ENCODE measurements at regions not wholly inside any gene's neighbourhood (a gene's known extent, or its start where the extent isn't known, plus 50 kb on each side); places are given as distances from the start of the nearest gene placed in this dataset.

DNA sequence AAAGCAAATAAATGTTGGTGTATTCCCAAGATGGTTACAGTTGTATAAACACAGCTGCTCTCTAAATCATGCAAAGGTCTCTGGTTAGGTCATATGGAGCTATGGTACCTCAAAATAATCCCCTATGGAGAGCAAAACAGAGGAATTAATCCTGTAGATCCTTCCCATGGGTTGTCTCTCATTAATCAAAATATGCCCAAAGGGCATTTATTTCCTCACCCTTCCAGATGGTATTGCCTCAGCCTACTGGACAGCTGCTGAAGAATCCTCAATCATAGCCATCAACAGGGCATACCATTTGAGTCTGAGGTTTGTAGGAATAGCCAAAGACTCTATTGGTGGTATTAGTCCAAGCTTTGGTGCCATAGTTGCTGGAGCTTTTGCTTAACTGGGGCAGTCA lies 360.9 kb downstream of the RPL10L start:
- DNase-seq (ENCODE audit: low read depth, low spot score) = no peak

DNA sequence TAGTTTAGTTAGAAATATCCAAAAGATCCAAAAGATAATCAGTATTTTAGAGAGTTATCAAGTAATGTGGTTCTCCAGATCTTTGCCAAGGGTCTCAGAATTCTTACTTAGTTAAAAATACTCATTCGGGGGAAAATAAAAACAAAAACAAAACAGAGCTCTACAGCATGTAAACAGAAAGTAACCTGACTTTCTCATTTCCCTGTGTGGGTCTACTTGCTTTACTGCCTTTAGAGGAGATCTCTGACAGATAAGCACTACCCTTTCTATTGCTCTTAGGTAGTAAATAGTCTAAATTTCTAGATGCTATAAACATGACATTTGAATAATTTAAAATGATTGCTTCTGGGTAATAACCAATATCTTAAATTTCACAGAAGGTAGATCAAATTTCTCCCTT lies 371.8 kb downstream of the RPL10L start:
- no peak for DNase-seq (ENCODE audit: low read depth, low spot score)

DNA sequence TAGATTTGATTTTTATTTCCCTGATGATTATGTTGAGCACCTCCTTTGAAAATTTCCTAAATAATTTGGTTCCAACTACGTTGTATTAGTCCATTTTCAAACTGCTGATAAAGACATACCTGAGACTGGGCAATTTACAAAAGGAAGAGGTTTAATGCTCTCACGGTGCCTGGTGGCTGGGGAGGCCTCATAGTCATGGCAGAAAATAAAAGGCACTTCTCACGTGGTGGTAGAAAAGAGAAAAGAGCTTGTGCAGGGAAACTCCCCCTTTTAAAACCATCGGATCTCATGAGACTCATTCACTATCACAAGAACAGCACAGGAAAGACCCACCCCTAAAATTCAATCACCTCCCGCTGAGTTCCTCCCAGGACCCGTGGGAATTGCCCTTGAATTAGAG lies 372.3 kb downstream of the RPL10L start:
- DNase-seq (ENCODE audit: low read depth, low spot score) = no peak

DNA sequence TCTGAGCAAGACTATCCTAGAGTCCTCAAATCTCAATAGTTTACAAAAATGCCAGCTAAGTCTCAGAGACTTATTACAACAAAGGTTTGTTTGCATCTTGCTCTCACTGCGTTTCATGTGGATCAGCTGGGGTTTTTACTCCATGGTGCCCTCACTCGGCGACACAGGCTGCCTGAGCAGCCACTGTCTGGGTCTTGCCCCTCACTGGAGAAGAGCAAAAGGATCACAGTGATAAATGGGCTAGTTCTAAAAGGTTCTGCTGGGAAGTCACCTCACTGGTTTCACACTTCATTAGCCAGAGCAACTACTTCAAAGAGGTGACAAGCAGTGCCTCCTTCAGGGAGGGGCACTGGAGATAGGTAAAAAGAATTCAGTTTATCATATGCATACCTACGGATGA lies 392.0 kb downstream of the RPL10L start:
- DNase-seq (ENCODE audit: low read depth, low spot score) = no peak

DNA sequence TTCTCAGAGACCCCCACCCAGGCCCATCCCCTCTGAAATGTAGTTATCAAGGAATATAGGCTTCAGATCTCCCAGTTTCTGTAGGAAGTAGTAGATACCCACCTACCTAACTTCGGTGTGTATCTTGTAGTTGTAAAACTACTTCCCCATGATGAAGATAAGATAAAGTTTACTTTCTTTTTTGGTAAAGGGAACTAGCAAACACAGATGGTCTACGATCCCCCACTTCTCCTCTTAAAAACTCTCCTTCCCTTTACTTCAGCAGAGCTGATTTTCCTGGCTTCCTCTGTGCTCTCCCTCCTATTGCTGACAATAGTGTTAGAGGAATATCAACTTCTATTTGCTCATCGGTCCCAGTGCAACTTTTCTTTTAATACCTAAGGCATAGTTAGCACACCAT lies 395.2 kb downstream of the RPL10L start:
- DNase-seq (ENCODE audit: low read depth, low spot score) = no peak

DNA sequence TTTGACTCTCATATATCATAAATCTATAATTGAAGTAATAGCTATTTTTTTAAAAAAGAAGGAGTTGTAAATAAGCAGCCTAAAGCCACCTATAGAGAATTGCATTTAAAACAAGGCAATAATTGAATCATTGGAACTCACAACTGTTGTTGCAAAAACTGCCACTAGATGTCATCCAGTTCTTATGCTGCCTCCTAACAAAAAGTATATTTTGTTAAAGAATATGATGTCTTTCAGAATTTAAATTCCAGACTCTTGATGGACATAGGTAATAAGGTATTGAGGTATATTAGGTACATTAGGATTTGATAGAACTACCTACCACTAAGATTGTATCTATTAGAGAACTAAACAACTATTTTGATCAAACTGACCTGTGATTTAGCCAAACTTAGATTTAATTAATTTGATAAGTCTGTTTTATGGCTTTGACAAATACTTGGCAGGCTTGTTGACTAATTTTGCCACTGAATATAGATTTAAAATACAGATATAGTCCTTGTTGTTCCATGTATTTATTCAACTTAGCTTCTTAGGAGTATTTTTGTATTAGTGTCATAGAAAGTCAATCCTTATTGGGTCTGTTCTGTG lies 401.4 kb downstream of the RPL10L start:
- no peak for DNase-seq (ENCODE audit: low read depth, low spot score)

DNA sequence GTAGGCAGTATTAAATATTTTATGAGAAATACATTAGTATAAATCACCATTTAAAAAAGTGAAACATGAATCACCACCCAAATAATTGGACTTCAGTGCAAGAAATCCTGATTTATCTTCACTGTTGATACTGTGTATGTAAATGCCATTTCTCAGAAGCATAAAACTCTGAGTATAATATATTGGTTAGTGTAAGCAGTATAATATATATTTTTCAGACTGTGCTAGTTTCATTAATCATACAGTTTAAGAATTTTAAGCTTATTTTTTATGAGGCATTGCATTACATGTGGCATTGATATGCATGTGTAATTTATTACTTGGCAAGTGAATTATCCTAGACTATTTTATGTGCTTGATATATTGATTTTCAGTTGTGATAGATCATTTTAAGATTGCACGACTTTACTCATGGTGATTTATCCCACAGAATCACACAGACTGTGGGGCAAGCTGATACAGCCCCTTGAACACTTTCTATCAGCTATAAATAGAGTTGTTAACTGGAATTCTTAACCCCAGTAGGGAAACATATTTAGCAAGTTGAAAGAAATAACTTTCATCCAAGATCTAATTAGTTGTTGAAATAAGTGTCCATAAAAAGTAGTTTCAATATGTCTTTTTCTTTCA lies 403.5 kb downstream of the RPL10L start:
- DNase-seq (ENCODE audit: low read depth, low spot score) = no peak

DNA sequence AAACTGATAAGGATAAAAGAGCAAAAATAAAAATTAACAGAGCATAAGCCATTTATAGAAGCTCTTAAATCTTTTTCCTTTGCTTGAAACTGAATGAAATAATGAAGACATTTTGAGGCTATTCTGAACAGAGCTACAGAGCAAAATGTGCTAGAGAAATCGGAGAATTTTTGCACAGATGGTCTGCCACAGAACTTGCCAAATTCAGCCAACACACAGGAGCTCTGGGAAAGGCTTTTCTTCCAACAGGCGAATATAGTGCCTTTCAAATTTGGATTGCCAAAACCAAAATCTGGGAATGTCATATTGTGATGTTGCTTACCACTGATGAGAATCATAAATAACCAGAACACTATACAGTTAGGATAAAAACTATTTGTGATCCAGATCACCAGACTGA lies 406.3 kb downstream of the RPL10L start:
- no peak for DNase-seq (ENCODE audit: low read depth, low spot score)

DNA sequence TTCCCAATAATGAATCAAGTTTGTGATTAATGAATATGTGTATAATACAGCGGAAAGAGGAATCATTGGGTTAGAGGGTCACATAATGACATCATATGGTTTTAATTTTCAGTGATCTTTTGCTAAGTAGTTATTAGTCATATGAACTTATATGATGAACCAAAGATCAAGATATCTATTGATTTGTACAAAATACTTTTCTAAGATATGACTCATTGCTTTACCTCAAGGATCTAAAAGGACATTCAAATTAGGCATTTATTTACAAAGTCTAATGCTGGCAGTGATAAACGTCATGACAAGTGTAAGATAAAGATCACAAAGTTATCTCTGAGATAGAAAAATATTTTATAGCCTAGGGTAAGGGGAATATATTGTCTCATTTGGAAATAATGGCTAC lies 417.8 kb downstream of the RPL10L start:
- DNase-seq (ENCODE audit: low read depth, low spot score) = no peak

DNA sequence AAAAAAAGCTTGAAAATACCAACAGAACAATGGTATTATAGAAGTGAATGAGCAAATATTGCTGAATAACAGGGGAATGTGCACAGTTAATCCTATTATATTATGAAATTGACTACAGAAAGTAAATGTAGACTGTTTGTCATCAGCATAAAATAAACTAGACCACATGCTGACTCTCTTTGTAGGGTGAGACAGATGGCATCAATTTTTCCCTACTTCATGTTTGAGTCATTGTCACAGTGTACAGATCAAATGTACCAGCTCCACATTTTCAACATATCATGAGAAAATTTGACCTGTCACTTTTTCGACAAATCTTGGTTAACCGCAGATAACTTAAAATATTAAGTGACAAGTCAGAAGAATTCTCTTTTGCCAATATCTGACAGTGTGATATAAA lies 421.0 kb downstream of the RPL10L start:
- DNase-seq (ENCODE audit: low read depth, low spot score) = no peak

DNA sequence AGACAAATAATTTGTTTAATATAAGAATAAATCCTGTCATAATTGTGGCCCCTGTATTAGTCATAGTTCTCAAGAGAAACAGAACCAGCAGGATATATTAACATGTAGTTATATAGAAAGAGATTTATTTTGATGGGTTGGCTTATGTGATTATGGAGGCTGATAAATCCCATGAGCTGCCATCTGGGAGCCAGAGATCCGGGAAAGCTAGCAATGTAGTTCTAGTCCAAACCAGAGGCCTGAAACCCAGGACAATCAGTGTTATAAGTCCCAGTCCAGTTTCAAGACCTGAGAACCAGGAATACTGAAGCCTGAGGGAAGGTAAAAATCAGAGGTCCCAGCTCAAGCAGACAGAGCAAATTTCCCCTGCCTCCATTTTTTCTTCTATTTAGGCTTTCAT lies 435.8 kb downstream of the RPL10L start:
- no peak for DNase-seq (ENCODE audit: low read depth, low spot score)

DNA sequence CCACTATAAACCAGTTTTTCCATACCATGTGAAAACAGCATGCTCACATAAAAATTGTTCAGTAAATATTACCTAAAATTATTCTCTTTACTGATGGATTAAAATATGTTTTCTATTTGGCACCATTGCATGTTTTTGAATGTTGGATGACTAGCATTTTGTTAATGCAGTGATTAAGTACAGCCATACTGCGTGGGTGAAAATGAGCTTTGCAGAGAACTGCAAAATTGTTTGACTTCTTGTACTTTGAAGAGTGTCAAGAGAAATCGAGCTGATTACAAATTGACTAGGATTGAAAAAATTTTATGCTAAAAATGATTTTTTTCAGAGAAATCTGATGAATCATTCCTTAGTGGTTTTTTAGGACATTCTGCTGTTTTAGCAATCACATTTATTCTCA lies 452.9 kb downstream of the RPL10L start:
- no peak for DNase-seq (ENCODE audit: low read depth, low spot score)

DNA sequence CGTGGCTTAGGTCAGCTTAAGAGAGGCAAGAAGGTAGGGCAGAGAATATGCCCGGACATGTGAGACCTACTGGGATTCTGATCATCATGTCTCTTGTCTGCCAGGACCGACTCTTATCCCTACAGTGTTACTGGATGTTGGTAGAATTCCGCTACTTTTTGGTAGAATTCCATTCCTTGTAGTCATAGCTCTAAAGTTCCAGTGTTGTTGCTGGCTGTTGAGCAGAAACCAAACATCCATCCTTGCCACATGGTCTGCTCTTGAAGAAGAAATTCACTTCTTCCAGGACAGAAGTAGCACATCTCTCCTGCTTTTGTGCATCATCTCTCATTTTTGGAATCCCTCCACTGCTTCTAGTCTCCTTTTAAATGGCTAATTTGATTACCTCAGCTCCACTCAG lies 453.7 kb downstream of the RPL10L start:
- no peak for DNase-seq (ENCODE audit: low read depth, low spot score)

Measured in smooth muscle cell of the brain vasculature (primary cell).